SK-N-SH (cell line): ENCODE measurements at regions not wholly inside any gene's neighbourhood (a gene's known extent, or its start where the extent isn't known, plus 50 kb on each side); places are given as distances from the start of the nearest gene placed in this dataset.
"Not testable (repeated sequence)": the region's sequence is repeated elsewhere in the genome, so short reads cannot be mapped to it uniquely, and the experiment has no call there.

Experiments
- CTCF ChIA-PET: fragments of 300-600, 350-600 bp; formaldehyde crosslinking; extraction: SDS; loops from one replicate; lab custom pipeline; 2021; lab: Yijun Ruan, JAX
- POLR2A ChIA-PET: fragments of 350-600 bp; sonication (Branson Sonifier 250); formaldehyde crosslinking; extraction: SDS; loops from one replicate; lab custom pipeline; 2020; ENCODE audit warnings: antibody characterized with exemption, inconsistent platforms; lab: Yijun Ruan, JAX
- DNase-seq: peaks from one replicate; pipeline ENCODE4 v3.0.0; 2012
- H2AFZ ChIP-seq: fragments of 200-600 bp; sonication (generic); 2 replicates; pipeline ENCODE4 v1.8.1; 2016; ENCODE audit warnings: antibody characterized with exemption, mild to moderate bottlenecking, low read depth
- H3F3A ChIP-seq: fragments of 200-600 bp; sonication (generic); replicated peaks from 2 replicates; pipeline ENCODE3; 2016; ENCODE audit warnings: antibody characterized with exemption, mild to moderate bottlenecking; ENCODE audit not compliant: insufficient read depth
- H3K27ac ChIP-seq, 2 experiments: fragments of 200-500 bp in 1 of 2; fragments of 200-600 bp in 1 of 2; sonication (Bioruptor generic) in 1 of 2; sonication (generic), shearing (Covaris generic) in 1 of 2; 2 replicates each; pipeline versions ENCODE4 v1.5.1 to v1.6.1; 2014 to 2016; ENCODE audit warnings: low read depth in 2 of 2, inconsistent platforms in 1 of 2, low read length in 1 of 2, mild to moderate bottlenecking in 1 of 2, mixed read lengths in 1 of 2
- H3K27me3 ChIP-seq: fragments of 200-600 bp; sonication (generic), shearing (Covaris generic); 2 replicates; pipeline ENCODE4 v1.6.1; 2016; ENCODE audit warnings: mixed run types; ENCODE audit not compliant: insufficient read depth
- H3K36me3 ChIP-seq, 2 experiments: fragments of 200-500 bp in 1 of 2; fragments of 200-600 bp in 1 of 2; sonication (Bioruptor generic) in 1 of 2; sonication (generic) in 1 of 2; replicated peaks in 1 of 2; 2 replicates each; pipeline versions ENCODE3 to v1.5.1; 2014 to 2016; ENCODE audit warnings: low read length in 1 of 2, mild to moderate bottlenecking in 1 of 2; ENCODE audit not compliant: insufficient read depth in 2 of 2, control insufficient read depth in 1 of 2
- H3K4me1 ChIP-seq, 2 experiments: fragments of 200-500 bp in 1 of 2; fragments of 200-600 bp in 1 of 2; sonication (Bioruptor generic) in 1 of 2; sonication (generic), shearing (Covaris generic) in 1 of 2; 2 replicates each; pipeline versions ENCODE4 v1.5.1 to v1.6.1; 2014 to 2016; ENCODE audit warnings: low read depth in 1 of 2, low read length in 1 of 2, mixed run types in 1 of 2; ENCODE audit not compliant: insufficient read depth in 2 of 2, control insufficient read depth in 1 of 2
- H3K4me2 ChIP-seq: fragments of 200-600 bp; sonication (generic), shearing (Covaris generic); 2 replicates; pipeline ENCODE4 v1.6.1; 2017; ENCODE audit warnings: mixed run types
- H3K4me3 ChIP-seq, 2 experiments: fragments of 200-500 bp in 1 of 2; fragments of 200-600 bp in 1 of 2; sonication (Bioruptor generic) in 1 of 2; sonication (generic), shearing (Covaris generic) in 1 of 2; 2 replicates each; pipeline versions ENCODE4 v1.5.1 to v1.8.1; 2014 to 2016; ENCODE audit warnings: low read depth in 2 of 2, inconsistent platforms in 1 of 2, low read length in 1 of 2, mild to moderate bottlenecking in 1 of 2, mixed read lengths in 1 of 2, moderate library complexity in 1 of 2
- H3K79me2 ChIP-seq: fragments of 200-600 bp; sonication (generic); 2 replicates; pipeline ENCODE4 v1.8.1; 2017; ENCODE audit warnings: mild to moderate bottlenecking; ENCODE audit not compliant: insufficient read depth
- H3K9ac ChIP-seq: fragments of 200-600 bp; sonication (generic); 2 replicates; pipeline ENCODE4 v1.6.1; 2017; ENCODE audit warnings: mixed run types
- H3K9me2 ChIP-seq: fragments of 200-600 bp; sonication (generic); 2 replicates; pipeline ENCODE4 v1.6.1; 2017; ENCODE audit warnings: mixed run types
- H3K9me3 ChIP-seq: fragments of 200-600 bp; sonication (generic); 2 replicates; pipeline ENCODE4 v1.6.1; 2017; ENCODE audit warnings: mixed run types, mild to moderate bottlenecking, moderate library complexity
- H4K20me1 ChIP-seq: fragments of 200-600 bp; sonication (generic); 2 replicates; pipeline ENCODE4 v1.6.1; 2017; ENCODE audit warnings: mild to moderate bottlenecking, mixed run types; ENCODE audit not compliant: insufficient read depth
- CHD2 ChIP-seq: fragments of 150-350 bp; IDR thresholded peaks from 2 replicates; pipeline ENCODE4 v1.6.1; 2018; ENCODE audit warnings: low read length; ENCODE audit not compliant: partially characterized antibody
- ELF1 ChIP-seq: IDR thresholded peaks from 2 replicates; pipeline ENCODE4 v1.4.0; 2012
- FOXJ3 ChIP-seq: sonication (generic); formaldehyde crosslinking; IDR thresholded peaks from 2 replicates; pipeline ENCODE4 v1.5.1; 2020; ENCODE audit warnings: mild to moderate bottlenecking, missing genetic modification reagents
- IRF3 ChIP-seq: fragments of 150-350 bp; IDR thresholded peaks from 2 replicates; pipeline ENCODE4 v1.6.1; 2016; ENCODE audit warnings: mild to moderate bottlenecking, low read depth, low read length
- JUND ChIP-seq: IDR thresholded peaks from 2 replicates; pipeline ENCODE4 v1.4.0; 2012
- MEF2A ChIP-seq: IDR thresholded peaks from 2 replicates; pipeline ENCODE4 v1.4.0; 2012; ENCODE audit warnings: low read depth, borderline replicate concordance
- MXI1 ChIP-seq: IDR thresholded peaks from 2 replicates; pipeline ENCODE4 v1.6.1; 2012; ENCODE audit warnings: mild to moderate bottlenecking, low read depth, low read length, improper control_type of control experiment
- NFIC ChIP-seq: IDR thresholded peaks from 2 replicates; pipeline ENCODE4 v1.4.0; 2012; ENCODE audit warnings: borderline replicate concordance
- NRF1 ChIP-seq: IDR thresholded peaks from 2 replicates; pipeline ENCODE4 v1.6.1; 2012; ENCODE audit warnings: low read depth, mild to moderate bottlenecking, low read length
- PBX3 ChIP-seq: IDR thresholded peaks from 2 replicates; pipeline ENCODE4; 2012
- RAD21 ChIP-seq: IDR thresholded peaks from 2 replicates; pipeline ENCODE4 v1.6.1; 2012; ENCODE audit warnings: mild to moderate bottlenecking, low read length
- REST ChIP-seq: IDR thresholded peaks from 2 replicates; pipeline ENCODE4 v1.6.1; 2012; ENCODE audit warnings: mild to moderate bottlenecking, low read depth, low read length, moderate library complexity
- RXRA ChIP-seq: IDR thresholded peaks from 2 replicates; pipeline ENCODE4 v1.4.0; 2012; ENCODE audit warnings: low read depth, mild to moderate bottlenecking, borderline replicate concordance
- SIN3A ChIP-seq: IDR thresholded peaks from 2 replicates; pipeline ENCODE4 v1.6.1; 2012; ENCODE audit warnings: low read depth, mild to moderate bottlenecking, low read length, moderate library complexity, borderline replicate concordance
- TCF12 ChIP-seq: IDR thresholded peaks from 2 replicates; pipeline ENCODE4 v1.4.0; 2012
- TEAD4 ChIP-seq: IDR thresholded peaks from 2 replicates; pipeline ENCODE4 v1.4.0; 2012; ENCODE audit warnings: mild to moderate bottlenecking, borderline replicate concordance; ENCODE audit not compliant: insufficient read depth
- USF2 ChIP-seq: fragments of 150-350 bp; IDR thresholded peaks from 2 replicates; pipeline ENCODE4 v1.6.1; 2017; ENCODE audit warnings: antibody characterized with exemption, low read length, low read depth, borderline replicate concordance
- WGBS: methylation state at CpG from one replicate; pipeline ENCODE4 v1.1.6; 2017; ENCODE audit warnings: low lambda C conversion rate; 5-methylcytosine and 5-hydroxymethylcytosine counted together

GRCh38 chr1:199087144-199087543 is 448.3 kb downstream of the PTPRC start (continued):
- TF ChIP-seq NFIC (no peak), USF2 (no peak)

- Histone ChIP-seq H3K79me2 (no peaks in the 10 kb centered on the region), H3K4me3 (no peak overlapping the region), H3K4me1 (no peaks in the 10 kb centered on the region; a peak in 1 of 4 replicates), H3F3A (no peaks in the 10 kb centered on the region), H3K4me2 (no peak overlapping the region), H3K27ac (no peak overlapping the region), H4K20me1 (no peaks in the 10 kb centered on the region), H3K9me3 (no peaks in the 10 kb centered on the region), H3K36me3 (no peaks in the 10 kb centered on the region), H3K9ac (no peak overlapping the region), H2AFZ (no peak overlapping the region), H3K27me3 (no peaks in the 10 kb centered on the region), H3K9me2 (no peaks in the 10 kb centered on the region)
- TF ChIP-seq NRF1, result no peak
- TF ChIP-seq TCF12, result no peak
- TF ChIP-seq FOXJ3 (CRISPR knock-in tag), result no peak
- no peak for TF ChIP-seq ELF1
- TF ChIP-seq RXRA, result no peak
- TF ChIP-seq CHD2, result no peak
- TF ChIP-seq REST, result no peak
- TF ChIP-seq IRF3, result no peak
- TF ChIP-seq SIN3A, result no peak
- no peak for TF ChIP-seq MEF2A
- TF ChIP-seq TEAD4, result no peak
- no peak for TF ChIP-seq JUND
- TF ChIP-seq MXI1, result no peak
- no peak for TF ChIP-seq PBX3
- no peak for TF ChIP-seq RAD21
- TF ChIP-seq NFIC, result no peak
- DNase-seq, result no peak
- 63% methylated on average over 3 of the region's 3 CpGs for WGBS
- CTCF ChIA-PET, result no interaction called here
- POLR2A ChIA-PET, result no interaction called here
Observed at GRCh38 chr1:199089393-199090122, 450.7 kb downstream of the PTPRC start.

- H3K79me2 ChIP-seq, H3K27ac ChIP-seq, POLR2A ChIA-PET, H2AFZ ChIP-seq, H4K20me1 ChIP-seq, H3K4me3 ChIP-seq, H3K27me3 ChIP-seq, H3K9me2 ChIP-seq, H3F3A ChIP-seq, CTCF ChIA-PET, H3K4me2 ChIP-seq, H3K4me1 ChIP-seq, H3K9me3 ChIP-seq, H3K9ac ChIP-seq, H3K36me3 ChIP-seq, DNase-seq: not testable (repeated sequence)
- WGBS, result 87% methylated on average over 1 of the region's 1 CpG
Observed at GRCh38 chr1:199095628-199096027, 456.8 kb downstream of the PTPRC start.
